Esophagus muscularis mucosa (tissue), 3 donors: ENCODE measurements at regions not wholly inside any gene's neighbourhood (a gene's known extent, or its start where the extent isn't known, plus 50 kb on each side); places are given as distances from the start of the nearest gene placed in this dataset.

Experiments used
- POLR2A ChIP-seq: fragments of 450-650 bp; IDR thresholded peaks from one replicate; pipeline ENCODE4 v1.6.1; 2017; ENCODE audit warnings: antibody characterized with exemption, moderate library complexity, mild to moderate bottlenecking, low read depth
- TF ChIP-seq, protein P1 (sequence below), 3 experiments: fragments of 200-600 bp in 2 of 3; fragments of 450-650 bp in 1 of 3; sonication (generic) in 2 of 3; IDR thresholded peaks; one replicate each; pipeline ENCODE4 v1.5.1; 2017 to 2019; ENCODE audit warnings: antibody characterized with exemption in 3 of 3, mild to moderate bottlenecking in 2 of 3, moderate library complexity in 1 of 3

DNA sequence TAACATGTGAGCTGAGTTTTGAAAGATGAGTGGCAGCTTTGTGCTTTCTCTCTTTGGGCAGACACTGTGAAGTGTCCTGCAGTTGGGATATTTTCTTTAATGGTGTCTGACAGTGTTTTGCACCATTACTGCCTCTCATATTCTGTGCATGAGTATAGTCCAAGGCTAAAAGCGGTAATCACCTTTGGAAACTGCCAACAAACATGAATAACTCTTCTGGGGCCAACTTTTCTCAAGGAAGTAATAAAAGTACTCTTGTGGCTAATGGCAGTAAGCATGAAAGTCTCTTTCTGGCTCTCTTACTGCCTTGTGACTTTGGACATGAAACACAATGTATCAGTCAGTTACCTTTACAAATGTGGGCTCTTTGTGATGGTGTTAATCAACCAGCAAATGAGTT lies 91.7 kb upstream of the SOX4 start:
- TF ChIP-seq, protein P1, sequence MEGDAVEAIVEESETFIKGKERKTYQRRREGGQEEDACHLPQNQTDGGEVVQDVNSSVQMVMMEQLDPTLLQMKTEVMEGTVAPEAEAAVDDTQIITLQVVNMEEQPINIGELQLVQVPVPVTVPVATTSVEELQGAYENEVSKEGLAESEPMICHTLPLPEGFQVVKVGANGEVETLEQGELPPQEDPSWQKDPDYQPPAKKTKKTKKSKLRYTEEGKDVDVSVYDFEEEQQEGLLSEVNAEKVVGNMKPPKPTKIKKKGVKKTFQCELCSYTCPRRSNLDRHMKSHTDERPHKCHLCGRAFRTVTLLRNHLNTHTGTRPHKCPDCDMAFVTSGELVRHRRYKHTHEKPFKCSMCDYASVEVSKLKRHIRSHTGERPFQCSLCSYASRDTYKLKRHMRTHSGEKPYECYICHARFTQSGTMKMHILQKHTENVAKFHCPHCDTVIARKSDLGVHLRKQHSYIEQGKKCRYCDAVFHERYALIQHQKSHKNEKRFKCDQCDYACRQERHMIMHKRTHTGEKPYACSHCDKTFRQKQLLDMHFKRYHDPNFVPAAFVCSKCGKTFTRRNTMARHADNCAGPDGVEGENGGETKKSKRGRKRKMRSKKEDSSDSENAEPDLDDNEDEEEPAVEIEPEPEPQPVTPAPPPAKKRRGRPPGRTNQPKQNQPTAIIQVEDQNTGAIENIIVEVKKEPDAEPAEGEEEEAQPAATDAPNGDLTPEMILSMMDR (IDR thresholded peaks at IDR 0.05) = no peak
- no peak for TF ChIP-seq POLR2A
